Activated B cell treated with CpG ODN at 0.5 μM for 24 hours (primary cell): ENCODE measurements at regions not wholly inside any gene's neighbourhood (a gene's known extent, or its start where the extent isn't known, plus 50 kb on each side); places are given as distances from the start of the nearest gene placed in this dataset.

Source experiments
- ATAC-seq: fragments of 200-7000 bp; cut with Tn5 transposase; one replicate; pipeline ENCODE4 v1.10.0; 2021; ENCODE audit warnings: low read depth, mild to moderate bottlenecking, moderate library complexity
- CTCF ChIA-PET: fragments of 350-600 bp; sonication (Branson Sonifier 250); formaldehyde crosslinking; loops from one replicate; lab custom pipeline; 2021; ENCODE audit warnings: antibody characterized with exemption; lab: Charles Lee
- POLR2A ChIA-PET: fragments of 350-600 bp; sonication (Branson Sonifier 250); formaldehyde crosslinking; loops from one replicate; lab custom pipeline; 2021; ENCODE audit warnings: antibody characterized with exemption; lab: Charles Lee
- DNase-seq: peaks from one replicate; pipeline ENCODE4 v3.0.0; 2022
- H3K27ac Mint-ChIP-seq: one replicate; pipeline ENCODE4 v1.8.0; 2020; ENCODE audit warnings: mixed read lengths
- H3K27me3 Mint-ChIP-seq: one replicate; pipeline ENCODE4 v1.8.0; 2021; ENCODE audit warnings: mixed read lengths
- H3K36me3 Mint-ChIP-seq: one replicate; pipeline ENCODE4 v1.8.0; 2021; ENCODE audit warnings: low read depth, mixed read lengths
- H3K4me1 Mint-ChIP-seq: one replicate; pipeline ENCODE4 v1.8.0; 2021; ENCODE audit warnings: mixed read lengths
- H3K4me3 Mint-ChIP-seq: one replicate; pipeline ENCODE4 v1.8.0; 2020; ENCODE audit warnings: mild to moderate bottlenecking, mixed read lengths
- H3K9me3 Mint-ChIP-seq: one replicate; pipeline ENCODE4 v1.8.0; 2020; ENCODE audit warnings: mixed read lengths
- CTCF ChIP-seq: fragments of 200-600 bp; IDR thresholded peaks from one replicate; pipeline ENCODE4 v1.8.0; 2022; ENCODE audit warnings: antibody characterized with exemption, mild to moderate bottlenecking
- intact Hi-C: fragments of 100-400 bp; cut with micrococcal nuclease; formaldehyde crosslinking; loops from one replicate; pipeline ENCODE4 v1.15.1; 2024

GRCh38 chr7:95682913-95683312 lies 86.6 kb upstream of the PDK4 start:
- TF ChIP-seq CTCF: no peak
- Mint-ChIP-seq H3K4me3 (no peak overlapping the region), H3K36me3 (no peaks in the 10 kb centered on the region), H3K27me3 (no peaks in the 10 kb centered on the region), H3K27ac (no peak overlapping the region), H3K4me1 (no peaks in the 10 kb centered on the region), H3K9me3 (no peaks in the 10 kb centered on the region)
- DNase-seq (no peak), ATAC-seq (no peak)
- ChIA-PET POLR2A (no interaction called here), CTCF (interaction anchor here (1.3 to 3.9 kb wide), 3 partner anchors 154 to 173 kb away, joined by 3 to 23 read pairs (median 16); no protein-coding TSS in a partner anchor)
- intact Hi-C loops: no loop called here

DNA sequence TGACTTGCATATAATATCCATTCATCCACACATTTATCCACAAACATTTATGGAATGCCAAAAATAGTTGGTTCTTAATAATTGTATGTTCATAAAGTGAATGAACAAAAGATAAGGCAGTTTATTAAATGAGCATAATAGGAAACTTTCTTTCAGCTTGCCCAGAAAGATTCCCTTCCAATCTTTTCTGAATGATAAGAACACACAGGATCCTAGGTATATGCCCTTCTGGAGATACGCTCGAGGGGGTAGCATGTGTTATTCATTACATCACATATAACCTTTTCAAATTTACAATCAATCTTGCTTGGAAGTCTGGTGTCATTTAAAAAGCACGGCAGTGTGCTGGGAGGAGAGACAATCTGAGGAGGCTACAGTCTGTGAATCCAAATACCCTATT lies 80.4 kb upstream of the PDK4 start:
- Mint-ChIP-seq H3K4me1 (no peaks in the 10 kb centered on the region), H3K36me3 (no peaks in the 10 kb centered on the region), H3K9me3 (no peaks in the 10 kb centered on the region), H3K4me3 (no peak overlapping the region), H3K27me3 (no peaks in the 10 kb centered on the region), H3K27ac (no peak overlapping the region)
- ChIA-PET CTCF (no interaction called here), POLR2A (no interaction called here)
- TF ChIP-seq CTCF: no peak
- DNase-seq (no peak), ATAC-seq (no peak)
- intact Hi-C loops: no loop called here

DNA sequence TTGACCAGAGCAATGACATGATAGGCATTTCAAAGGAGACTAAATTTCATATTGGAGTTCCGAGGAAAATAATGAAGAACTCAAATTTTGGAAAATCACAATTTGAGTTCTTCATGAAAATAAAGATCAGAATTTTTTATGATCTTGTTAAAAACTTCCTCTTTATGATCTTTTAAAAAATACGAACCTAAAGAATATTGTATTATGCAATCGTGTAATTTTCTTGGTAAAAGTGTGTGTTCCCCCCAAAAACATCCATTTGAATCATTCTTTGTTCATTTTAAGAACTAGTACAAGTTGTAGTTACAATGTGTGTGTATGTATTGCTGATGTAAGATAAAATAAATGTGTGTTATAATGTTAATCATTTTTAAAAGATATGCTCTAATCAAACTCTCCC lies 79.3 kb upstream of the PDK4 start:
- H3K36me3 Mint-ChIP-seq: no peaks in the 10 kb centered on the region
- no peaks in the 10 kb centered on the region for H3K4me1 Mint-ChIP-seq
- no peaks in the 10 kb centered on the region for H3K9me3 Mint-ChIP-seq
- no peak overlapping the region for H3K27ac Mint-ChIP-seq
- no peak overlapping the region for H3K4me3 Mint-ChIP-seq
- ChIA-PET POLR2A (no interaction called here), CTCF (interaction anchor here (1.0 kb wide), 1 partner anchor 15 kb away, joined by 7 read pairs; no protein-coding TSS in a partner anchor)
- no peak for ATAC-seq
- no peak for TF ChIP-seq CTCF
- intact Hi-C loops: no loop called here
- no peaks in the 10 kb centered on the region for H3K27me3 Mint-ChIP-seq
- DNase-seq: no peak

GRCh38 chr7:95675016-95675415 lies 78.7 kb upstream of the PDK4 start:
- no peaks in the 10 kb centered on the region for H3K4me1 Mint-ChIP-seq
- TF ChIP-seq CTCF: no peak
- no peaks in the 10 kb centered on the region for H3K36me3 Mint-ChIP-seq
- DNase-seq (no peak), ATAC-seq (no peak)
- H3K9me3 Mint-ChIP-seq: no peaks in the 10 kb centered on the region
- POLR2A ChIA-PET: no interaction called here
- intact Hi-C loops: no loop called here
- no peak overlapping the region for H3K27ac Mint-ChIP-seq
- no peak overlapping the region for H3K4me3 Mint-ChIP-seq
- CTCF ChIA-PET: interaction anchor here (0.9 to 1.0 kb wide), 2 partner anchors 15 to 146 kb away, joined by 4 to 7 read pairs; no protein-coding TSS in a partner anchor
- H3K27me3 Mint-ChIP-seq: no peaks in the 10 kb centered on the region

DNA sequence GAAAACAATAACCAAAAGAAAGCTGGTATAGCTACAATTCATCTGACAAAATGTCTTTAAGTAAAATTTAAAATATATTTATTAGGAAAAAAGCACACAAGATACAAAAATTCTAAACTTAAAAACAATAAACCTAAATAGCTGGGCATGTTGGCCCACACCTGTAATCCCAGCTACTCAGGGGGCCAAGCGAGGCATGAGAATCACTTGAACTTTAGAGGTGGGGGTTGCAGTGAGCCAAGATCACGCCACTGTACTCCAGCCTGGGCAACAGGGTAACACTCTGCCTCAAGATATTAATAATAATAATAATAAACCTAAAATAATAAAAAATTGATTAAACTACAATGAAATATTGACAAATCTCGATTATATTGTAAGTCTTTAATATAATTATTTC lies 77.8 kb upstream of the PDK4 start:
- ATAC-seq (no peak), DNase-seq (no peak)
- Mint-ChIP-seq H3K27me3 (no peaks in the 10 kb centered on the region), H3K27ac (no peak overlapping the region), H3K4me3 (no peak overlapping the region), H3K36me3 (no peaks in the 10 kb centered on the region), H3K9me3 (no peaks in the 10 kb centered on the region), H3K4me1 (peaks cover 8% of the 10 kb centered on the region)
- ChIA-PET CTCF (interaction anchor here (0.9 kb wide), 1 partner anchor 145 kb away, joined by 4 read pairs; no protein-coding TSS in a partner anchor), POLR2A (no interaction called here)
- intact Hi-C loops: no loop called here
- TF ChIP-seq CTCF: no peak
